ENCODE measurements at regions not wholly inside any gene's neighbourhood (a gene's known extent, or its start where the extent isn't known, plus 50 kb on each side); places are given as distances from the start of the nearest gene placed in this dataset.
"Not testable (repeated sequence)": the region's sequence is repeated elsewhere in the genome, so short reads cannot be mapped to it uniquely, and the experiment has no call there.

- not testable (repeated sequence) for DNase-seq (ENCODE audit: low spot score); FAIRE-seq
These were observed 62.4 kb upstream of the GBA3 start for GRCh38 chr4:22630161-22630975.

- FAIRE-seq; DNase-seq (ENCODE audit: low spot score): not testable (repeated sequence)
These were observed 61.6 kb upstream of the GBA3 start for GRCh38 chr4:22631167-22631566.

- DNase-seq (ENCODE audit: low spot score) (no peak), FAIRE-seq (no peak)
These were observed 58.1 kb upstream of the GBA3 start for GRCh38 chr4:22634541-22635181.

- not testable (repeated sequence) for FAIRE-seq
These were observed 57.6 kb upstream of the GBA3 start for GRCh38 chr4:22635182-22635549.

GRCh38 chr4:22635692-22636091, 57.0 kb upstream of the GBA3 start:
- FAIRE-seq: no peak
- no peak for DNase-seq (ENCODE audit: low spot score)

More at GRCh38 chr4:22635182-22635549, 57.6 kb upstream of the GBA3 start:
- DNase-seq (ENCODE audit: low spot score): not testable (repeated sequence)

- DNase-seq (ENCODE audit: low spot score) (no peak), FAIRE-seq (no peak)
These were observed 55.4 kb upstream of the GBA3 start for GRCh38 chr4:22637306-22637705.
